HCT116 (cell line): ENCODE measurements at regions not wholly inside any gene's neighbourhood (a gene's known extent, or its start where the extent isn't known, plus 50 kb on each side); places are given as distances from the start of the nearest gene placed in this dataset.

Experiments
- ATAC-seq: fragments of 200-7000 bp; cut with Tn5 transposase; 2 replicates; pipeline ENCODE4 v1.9.1; 2020; ENCODE audit warnings: mild to moderate bottlenecking, moderate library complexity
- BruUV-seq: library from RNA; stranded (reverse); fragments of 400-500 nt; replicated peaks from 2 replicates; lab custom pipeline; 2021; lab: Mats Ljungman, UMichigan
- CTCF ChIA-PET: fragments of 300-600 bp; sonication (Branson Sonifier 250); formaldehyde crosslinking; loops from one replicate; lab custom pipeline; 2021; ENCODE audit warnings: antibody characterized with exemption; lab: Charles Lee
- POLR2A ChIA-PET: fragments of 300-600, 350-600 bp; sonication (Branson Sonifier 250); formaldehyde crosslinking; loops from one replicate; lab custom pipeline; 2021; ENCODE audit warnings: antibody characterized with exemption; lab: Charles Lee
- RAD21 ChIA-PET, 2 experiments: fragments of 300-600 bp; sonication (Branson Sonifier 250); formaldehyde crosslinking; loops; one replicate each; lab custom pipeline; 2023; ENCODE audit warnings: low total read pairs in 2 of 2; ENCODE audit not compliant: uncharacterized antibody in 2 of 2, unreplicated experiment in 2 of 2, low non-redundant PET in 1 of 2; lab: Charles Lee
- DNase-seq: peaks from one replicate; pipeline ENCODE4 v3.0.0-alpha.2; 2010; ENCODE audit warnings: low read depth, low spot score
- H2AFZ ChIP-seq: fragments of 200-600 bp; shearing (Covaris generic), sonication (generic); 2 replicates; pipeline ENCODE4 v1.6.1; 2017; ENCODE audit warnings: low read depth, mixed run types, mixed read lengths, antibody characterized with exemption, low read length; ENCODE audit not compliant: poor library complexity, severe bottlenecking
- H3K27ac ChIP-seq: 2 replicates; pipeline ENCODE4 v1.5.1; 2012; ENCODE audit warnings: low read depth, low read length
- H3K27me3 ChIP-seq: fragments of 200-600 bp; sonication (generic); 2 replicates; pipeline ENCODE4 v1.6.1; 2016; ENCODE audit warnings: mixed run types, low read length, mixed read lengths; ENCODE audit not compliant: insufficient read depth
- H3K36me3 ChIP-seq, 2 experiments: fragments of 200-500 bp in 1 of 2; fragments of 200-600 bp in 1 of 2; sonication (Bioruptor generic) in 1 of 2; sonication (generic) in 1 of 2; 2 replicates each; pipeline versions ENCODE4 v1.5.1 to v1.6.1; 2014 to 2016; ENCODE audit warnings: low read length in 2 of 2, inconsistent platforms in 1 of 2, mixed read lengths in 1 of 2, mixed run types in 1 of 2; ENCODE audit not compliant: insufficient read depth in 2 of 2, control insufficient read depth in 1 of 2
- H3K4me1 ChIP-seq, 2 experiments: fragments of 200-600 bp in 1 of 2; sonication (generic) in 1 of 2; 2 replicates each; pipeline versions ENCODE4 v1.5.1 to v1.6.1; 2012 to 2017; ENCODE audit warnings: low read length in 2 of 2, inconsistent platforms in 1 of 2, mild to moderate bottlenecking in 1 of 2, mixed read lengths in 1 of 2, mixed run types in 1 of 2, moderate library complexity in 1 of 2; ENCODE audit not compliant: insufficient read depth in 2 of 2, control insufficient read depth in 1 of 2
- H3K4me2 ChIP-seq: fragments of 200-600 bp; sonication (generic); 2 replicates; pipeline ENCODE4 v1.6.1; 2017; ENCODE audit warnings: mixed run types, low read length, mixed read lengths
- H3K4me3 ChIP-seq, 2 experiments: fragments of 200-600 bp in 1 of 2; sonication (generic) in 1 of 2; replicated peaks in 1 of 2; 2 replicates each; pipeline ENCODE4 v1.5.1; 2011 to 2016; ENCODE audit warnings: low read length in 2 of 2, control low read depth in 1 of 2, low read depth in 1 of 2, mild to moderate bottlenecking in 1 of 2, mixed read lengths in 1 of 2, mixed run types in 1 of 2
- H3K79me2 ChIP-seq: fragments of 200-600 bp; sonication (generic); 2 replicates; pipeline ENCODE4 v1.6.1; 2017; ENCODE audit warnings: mild to moderate bottlenecking, mixed run types, low read length, moderate library complexity, mixed read lengths; ENCODE audit not compliant: insufficient read depth
- H3K9ac ChIP-seq: fragments of 200-600 bp; sonication (generic); 2 replicates; pipeline ENCODE4 v1.6.1; 2016; ENCODE audit warnings: low read length, mixed read lengths
- H3K9me2 ChIP-seq: fragments of 200-600 bp; sonication (generic), shearing (Covaris generic); 2 replicates; pipeline ENCODE4 v1.6.1; 2017; ENCODE audit warnings: mixed run types, mild to moderate bottlenecking, moderate library complexity; ENCODE audit not compliant: insufficient read depth
- H3K9me3 ChIP-seq, 2 experiments: fragments of 200-500 bp in 1 of 2; fragments of 200-600 bp in 1 of 2; sonication (Bioruptor generic) in 1 of 2; sonication (generic) in 1 of 2; 2 replicates each; pipeline ENCODE4 v1.6.1; 2014 to 2017; ENCODE audit warnings: low read length in 2 of 2, mixed read lengths in 2 of 2, inconsistent platforms in 1 of 2, low read depth in 1 of 2, mild to moderate bottlenecking in 1 of 2, mixed run types in 1 of 2, moderate library complexity in 1 of 2; ENCODE audit not compliant: control insufficient read depth in 1 of 2, insufficient read depth in 1 of 2
- H4K20me1 ChIP-seq: fragments of 200-600 bp; sonication (generic), shearing (Covaris generic); 2 replicates; pipeline ENCODE4 v1.6.1; 2017; ENCODE audit warnings: mixed run types, mild to moderate bottlenecking, moderate library complexity; ENCODE audit not compliant: insufficient read depth
- EZH2 ChIP-seq: fragments of 200-600 bp; sonication (generic); IDR thresholded peaks from 2 replicates; pipeline ENCODE4 v1.6.1; 2017; ENCODE audit warnings: antibody characterized with exemption, mixed run types
- FOSL1 ChIP-seq: IDR thresholded peaks from 2 replicates; pipeline ENCODE4 v1.6.1; 2012; ENCODE audit warnings: low read depth
- POLR2A ChIP-seq: IDR thresholded peaks from 2 replicates; pipeline ENCODE4 v1.7.0; 2011; ENCODE audit warnings: borderline replicate concordance; ENCODE audit not compliant: insufficient read depth, insufficient read length; ENCODE audit errors: extremely low read depth
- SIN3A ChIP-seq: IDR thresholded peaks from 2 replicates; pipeline ENCODE4 v1.6.1; 2012; ENCODE audit warnings: low read depth
- ZNF274 ChIP-seq: fragments of 200-500 bp; sonication (Bioruptor generic); IDR thresholded peaks from 2 replicates; pipeline ENCODE4 v1.6.1; 2014; ENCODE audit warnings: mild to moderate bottlenecking, low read depth, low read length, inconsistent platforms
- intact Hi-C: fragments of 100-400 bp; cut with micrococcal nuclease; formaldehyde crosslinking; loops from 2 replicates; pipeline ENCODE4 v1.10.0; 2022

GRCh38 chr12:126792411-126792810, 1474.6 kb upstream of the TMEM132C start:
- TF ChIP-seq POLR2A (no peak), EZH2 (no peak), ZNF274 (no peak)
- no TSS peak for BruUV-seq
- ATAC-seq (no peak), DNase-seq (no peak)
- ChIA-PET POLR2A (no interaction called here), CTCF (no interaction called here), RAD21 (no interaction called here)
- Histone ChIP-seq H3K4me2 (no peak overlapping the region), H3K36me3 (no peaks in the 10 kb centered on the region), H3K9me2 (no peaks in the 10 kb centered on the region), H3K27ac (no peak overlapping the region), H3K4me3 (no peak overlapping the region), H3K27me3 (no peaks in the 10 kb centered on the region), H3K9me3 (no peaks in the 10 kb centered on the region), H3K4me1 (no peaks in the 10 kb centered on the region), H2AFZ (no peak overlapping the region), H4K20me1 (no peaks in the 10 kb centered on the region), H3K79me2 (no peaks in the 10 kb centered on the region), H3K9ac (no peak overlapping the region)
- intact Hi-C loops = no loop called here

GRCh38 chr12:126797525-126797924, 1469.4 kb upstream of the TMEM132C start:
- ChIA-PET CTCF (no interaction called here), POLR2A (no interaction called here), RAD21 (no interaction called here)
- Histone ChIP-seq H3K27me3 (no peaks in the 10 kb centered on the region), H3K9ac (no peak overlapping the region), H3K4me1 (no peaks in the 10 kb centered on the region), H3K4me2 (no peak overlapping the region), H3K4me3 (no peak overlapping the region), H3K79me2 (no peaks in the 10 kb centered on the region), H3K9me3 (no peaks in the 10 kb centered on the region), H2AFZ (no peak overlapping the region), H4K20me1 (no peaks in the 10 kb centered on the region)
- BruUV-seq = no TSS peak
- intact Hi-C loops = no loop called here
- no peak for DNase-seq
- TF ChIP-seq FOSL1 = no peak
- no peak for TF ChIP-seq SIN3A
- TF ChIP-seq POLR2A = no peak
- TF ChIP-seq, all 23 proteins: peak for 0
- no peaks in the 10 kb centered on the region for H3K9me2 ChIP-seq
- H3K27ac ChIP-seq = no peak overlapping the region
- no peaks in the 10 kb centered on the region for H3K36me3 ChIP-seq
- ATAC-seq = no peak
